H9 (cell line): ENCODE measurements at regions not wholly inside any gene's neighbourhood (a gene's known extent, or its start where the extent isn't known, plus 50 kb on each side); places are given as distances from the start of the nearest gene placed in this dataset.

Experiments
- DNase-seq: peaks from one replicate; pipeline ENCODE4 v3.0.0-alpha.2; 2017
- H2AFZ ChIP-seq: one replicate; pipeline ENCODE4 v1.6.1; 2013; ENCODE audit warnings: mild to moderate bottlenecking, low read length, control low read depth, moderate library complexity
- H2AK5ac ChIP-seq: 2 replicates; pipeline ENCODE4 v1.6.1; 2013; ENCODE audit warnings: low read length, control low read depth, mixed read lengths; ENCODE audit not compliant: insufficient read length
- H2BK120ac ChIP-seq: one replicate; pipeline ENCODE4 v1.6.1; 2013; ENCODE audit warnings: low read depth, mild to moderate bottlenecking, low read length, control low read depth, inconsistent platforms; ENCODE audit not compliant: poor library complexity, severe bottlenecking
- H2BK12ac ChIP-seq: 2 replicates; pipeline ENCODE4 v1.6.1; 2013; ENCODE audit warnings: low read length, control low read depth, mixed read lengths, low read depth; ENCODE audit not compliant: insufficient read length
- H2BK15ac ChIP-seq: 2 replicates; pipeline ENCODE4 v1.6.1; 2013; ENCODE audit warnings: low read depth, low read length, control low read depth
- H2BK20ac ChIP-seq: one replicate; pipeline ENCODE4 v1.6.1; 2013; ENCODE audit warnings: low read depth, mild to moderate bottlenecking, low read length, control low read depth, inconsistent platforms; ENCODE audit not compliant: poor library complexity, severe bottlenecking
- H2BK5ac ChIP-seq: 2 replicates; pipeline ENCODE4 v1.6.1; 2013; ENCODE audit warnings: low read length, control low read depth, mixed read lengths; ENCODE audit not compliant: insufficient read length
- H3K14ac ChIP-seq: 2 replicates; pipeline ENCODE4 v1.6.1; 2013; ENCODE audit warnings: low read length, control low read depth; ENCODE audit not compliant: insufficient read depth
- H3K18ac ChIP-seq: 2 replicates; pipeline ENCODE4 v1.6.1; 2013; ENCODE audit warnings: low read depth, mild to moderate bottlenecking, mixed read lengths, low read length, control low read depth; ENCODE audit not compliant: insufficient read length
- H3K23ac ChIP-seq: 2 replicates; pipeline ENCODE4 v1.6.1; 2013; ENCODE audit warnings: low read length, control low read depth, mixed read lengths, low read depth; ENCODE audit not compliant: insufficient read length
- H3K23me2 ChIP-seq: 2 replicates; pipeline ENCODE4 v1.6.1; 2013; ENCODE audit warnings: low read depth, mild to moderate bottlenecking, mixed read lengths, low read length, control low read depth; ENCODE audit not compliant: insufficient read length, poor library complexity, severe bottlenecking
- H3K27ac ChIP-seq: 2 replicates; pipeline ENCODE4 v1.5.1; 2013; ENCODE audit warnings: low read length, control low read depth, mixed read lengths, low read depth; ENCODE audit not compliant: insufficient read length
- H3K27me3 ChIP-seq: 2 replicates; pipeline ENCODE4 v1.6.1; 2013; ENCODE audit warnings: low read length, control low read depth, inconsistent platforms; ENCODE audit not compliant: insufficient read depth
- H3K4ac ChIP-seq: 2 replicates; pipeline ENCODE4 v1.6.1; 2013; ENCODE audit warnings: low read depth, mild to moderate bottlenecking, control low read depth, inconsistent platforms, low read length, moderate library complexity
- H3K4me1 ChIP-seq: 2 replicates; pipeline ENCODE4 v1.6.1; 2013; ENCODE audit warnings: low read length, control low read depth, inconsistent platforms; ENCODE audit not compliant: insufficient read depth
- H3K4me2 ChIP-seq: 2 replicates; pipeline ENCODE4 v1.6.1; 2013; ENCODE audit warnings: low read length, control low read depth, mixed read lengths; ENCODE audit not compliant: insufficient read length, insufficient read depth
- H3K56ac ChIP-seq: 2 replicates; pipeline ENCODE4 v1.6.1; 2013; ENCODE audit warnings: low read depth, mild to moderate bottlenecking, mixed read lengths, low read length, control low read depth; ENCODE audit not compliant: insufficient read length
- H3K79me1 ChIP-seq: 2 replicates; pipeline ENCODE4 v1.6.1; 2013; ENCODE audit warnings: low read depth, mild to moderate bottlenecking, moderate library complexity, low read length, control low read depth, inconsistent platforms; ENCODE audit not compliant: insufficient read depth, poor library complexity, severe bottlenecking
- H3K79me2 ChIP-seq: 2 replicates; pipeline ENCODE4 v1.6.1; 2013; ENCODE audit warnings: low read length, control low read depth, inconsistent platforms; ENCODE audit not compliant: insufficient read depth
- H3K9ac ChIP-seq: 2 replicates; pipeline ENCODE4 v1.6.1; 2013; ENCODE audit warnings: low read length, control low read depth, mixed read lengths; ENCODE audit not compliant: insufficient read length; ENCODE audit errors: extremely low read depth
- H3K9me3 ChIP-seq: one replicate; pipeline ENCODE4 v1.6.1; 2013; ENCODE audit warnings: low read depth, low read length, inconsistent platforms; ENCODE audit not compliant: control insufficient read depth
- H3T11ph ChIP-seq: one replicate; pipeline ENCODE4 v1.6.1; 2013; ENCODE audit warnings: mild to moderate bottlenecking, low read length, control low read depth, inconsistent platforms
- H4K20me1 ChIP-seq: one replicate; pipeline ENCODE4 v1.6.1; 2013; ENCODE audit not compliant: control insufficient read depth, insufficient read length, insufficient read depth
- H4K5ac ChIP-seq: 2 replicates; pipeline ENCODE4 v1.6.1; 2013; ENCODE audit warnings: low read depth, mild to moderate bottlenecking, mixed read lengths, low read length, control low read depth; ENCODE audit not compliant: insufficient read length
- H4K8ac ChIP-seq: replicated peaks from 2 replicates; pipeline ENCODE4 v1.6.1; 2013; ENCODE audit warnings: low read length, control low read depth, mixed read lengths, low read depth; ENCODE audit not compliant: insufficient read length
- H4K91ac ChIP-seq: 2 replicates; pipeline ENCODE4 v1.6.1; 2013; ENCODE audit warnings: low read depth, mild to moderate bottlenecking, moderate library complexity, mixed read lengths, low read length, control low read depth; ENCODE audit not compliant: insufficient read length
- H3K27ac Mint-ChIP-seq, 3 experiments: 2 replicates in 2 of 3; 3 replicates in 1 of 3; pipeline ENCODE4 v1.8.0; 2020 to 2021; ENCODE audit warnings: mixed read lengths in 3 of 3, mild to moderate bottlenecking in 1 of 3, moderate library complexity in 1 of 3
- H3K27me3 Mint-ChIP-seq: 2 replicates; pipeline ENCODE4 v1.8.0; 2021; ENCODE audit warnings: low read depth, mild to moderate bottlenecking, moderate library complexity, mixed read lengths
- H3K36me3 Mint-ChIP-seq, 3 experiments: 2 replicates in 2 of 3; 3 replicates in 1 of 3; pipeline ENCODE4 v1.8.0; 2020 to 2021; ENCODE audit warnings: low read depth in 3 of 3, mixed read lengths in 3 of 3; ENCODE audit not compliant: insufficient read depth in 1 of 3
- H3K4me1 Mint-ChIP-seq, 2 experiments: 2 replicates each; pipeline ENCODE4 v1.8.0; 2020; ENCODE audit warnings: mixed read lengths in 2 of 2
- H3K4me3 Mint-ChIP-seq, 2 experiments: 2 replicates in 1 of 2; 3 replicates in 1 of 2; pipeline ENCODE4 v1.8.0; 2020 to 2021; ENCODE audit warnings: mild to moderate bottlenecking in 2 of 2, mixed read lengths in 2 of 2, moderate library complexity in 1 of 2
- H3K9me3 Mint-ChIP-seq, 2 experiments: 2 replicates in 1 of 2; 3 replicates in 1 of 2; pipeline ENCODE4 v1.8.0; 2020; ENCODE audit warnings: mild to moderate bottlenecking in 2 of 2, mixed read lengths in 2 of 2, moderate library complexity in 1 of 2
- CTCF ChIP-seq: fragments of 200-600 bp; sonication (generic); conservative IDR thresholded peaks from 3 replicates; pipeline ENCODE4 v1.8.0; 2021; ENCODE audit warnings: antibody characterized with exemption, mild to moderate bottlenecking
- WGBS: extraction: QIAGEN DNeasy Blood & Tissue Kit; methylation state at CpG from one replicate; pipeline ENCODE4 v1.1.7; 2013; ENCODE audit warnings: missing lambda C conversion rate, low lambda C conversion rate, mixed read lengths; ENCODE audit not compliant: insufficient read length; ENCODE audit errors: extremely low coverage; 5-methylcytosine and 5-hydroxymethylcytosine counted together

DNA sequence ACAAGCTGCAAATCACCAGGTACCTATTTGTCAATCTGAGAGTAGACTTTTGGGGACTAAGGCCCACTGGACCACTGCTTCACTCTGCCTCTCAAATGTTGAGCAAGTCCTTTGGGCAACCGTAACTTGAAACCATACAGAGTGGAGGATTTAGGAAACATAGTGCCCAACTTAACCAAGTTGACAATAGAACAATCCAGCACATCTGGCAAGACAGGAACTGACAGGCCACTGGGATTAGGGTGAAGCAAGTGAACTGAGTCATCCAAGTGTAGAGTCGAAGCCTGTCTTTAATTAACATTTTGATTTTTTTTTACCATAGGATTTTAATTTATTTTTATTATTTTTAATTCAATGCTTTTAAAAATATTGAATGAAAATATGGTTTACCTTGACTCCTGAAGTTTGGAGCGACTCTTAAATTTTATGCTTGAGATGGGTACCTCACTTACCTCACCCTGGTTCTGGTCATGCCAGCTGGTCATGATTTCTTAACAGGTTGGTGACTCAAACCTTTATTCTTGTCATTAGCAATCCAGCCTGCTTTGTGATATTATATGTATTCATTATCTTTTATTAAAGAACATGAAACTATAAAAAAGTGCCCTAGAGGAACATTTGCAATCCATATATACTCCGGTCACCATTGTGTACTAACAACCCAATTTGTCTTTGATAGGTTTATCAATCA is 312.1 kb upstream of the DEFB112 start:
- Histone ChIP-seq H3K4me2 (no peak overlapping the region), H3K4me1 (no peaks in the 10 kb centered on the region), H3K23ac (no peak overlapping the region), H2BK12ac (no peak overlapping the region), H3K9ac (no peak overlapping the region), H3K4ac (no peak overlapping the region), H2AK5ac (no peak overlapping the region), H3K79me2 (no peaks in the 10 kb centered on the region), H4K8ac (no peak overlapping the region), H3K14ac (no peak overlapping the region), H3K27me3 (no peaks in the 10 kb centered on the region), H3K79me1 (no peaks in the 10 kb centered on the region), H3K18ac (no peak overlapping the region), H2AFZ (no peak overlapping the region), H4K5ac (no peak overlapping the region), H2BK5ac (no peak overlapping the region), H2BK120ac (no peak overlapping the region), H3K23me2 (no peaks in the 10 kb centered on the region), H3K9me3 (no peaks in the 10 kb centered on the region), H4K91ac (no peak overlapping the region), H4K20me1 (no peaks in the 10 kb centered on the region), H2BK20ac (no peak overlapping the region), H3T11ph (no peak overlapping the region), H2BK15ac (no peak overlapping the region), H3K56ac (no peak overlapping the region), H3K27ac (no peak overlapping the region)
- H3K27ac Mint-ChIP-seq: no peak overlapping the region
- no peaks in the 10 kb centered on the region for H3K9me3 Mint-ChIP-seq
- no peaks in the 10 kb centered on the region for H3K27me3 Mint-ChIP-seq
- no peak for TF ChIP-seq CTCF
- H3K36me3 Mint-ChIP-seq: no peaks in the 10 kb centered on the region
- DNase-seq: no peak
- no CpG with 5 or more reads among the region's 4 CpGs for WGBS
- H3K4me3 Mint-ChIP-seq: no peak overlapping the region
- H3K4me1 Mint-ChIP-seq: peaks cover 3 to 4% of the 10 kb centered on the region in 2 experiments; a peak in 1 of 4 replicates
